Left kidney (tissue), 1 donor: ENCODE measurements at regions not wholly inside any gene's neighbourhood (a gene's known extent, or its start where the extent isn't known, plus 50 kb on each side); places are given as distances from the start of the nearest gene placed in this dataset.
"Not testable (repeated sequence)": the region's sequence is repeated elsewhere in the genome, so short reads cannot be mapped to it uniquely, and the experiment has no call there.

ENCODE experiments used
- DNase-seq: peaks from one replicate; pipeline ENCODE4 v3.0.0-alpha.2; 2013

GRCh38 chr16:75780669-75781068, 54.4 kb upstream of the CPHXL start:
- DNase-seq, result no peak

DNA sequence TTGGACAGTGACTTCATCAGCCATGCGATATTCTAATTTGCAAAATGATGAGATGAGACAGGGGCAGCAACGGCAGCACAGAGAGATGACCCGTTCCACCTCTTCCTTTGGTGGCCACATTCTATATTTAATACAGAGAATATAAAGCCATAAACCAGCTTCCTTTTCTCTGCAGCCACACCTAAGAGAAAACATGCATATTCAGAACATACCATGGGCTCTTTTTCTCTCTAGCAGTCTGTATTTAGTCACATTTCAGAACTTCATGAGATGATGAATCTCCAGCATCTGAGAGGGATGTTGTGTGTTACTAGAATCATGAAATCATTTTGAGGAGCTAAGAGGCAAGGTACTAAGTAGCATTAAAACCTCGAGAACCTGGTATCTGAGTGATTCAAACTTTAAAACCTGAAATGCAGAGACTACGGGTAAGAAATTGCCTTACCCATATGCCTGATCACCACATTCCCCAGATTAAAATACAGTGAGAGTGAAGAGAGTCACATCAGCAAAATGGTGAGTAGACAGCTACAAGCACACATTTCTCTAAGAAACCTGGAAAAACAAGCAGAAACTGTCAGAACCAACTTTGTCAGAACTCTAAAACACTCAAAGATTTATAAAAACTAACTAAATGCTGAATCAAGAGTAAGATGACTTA, 55.5 kb upstream of the CPHXL start:
- DNase-seq, result no peak

- DNase-seq, result no peak
These were observed 61.1 kb upstream of the CPHXL start for GRCh38 chr16:75787440-75787839.

GRCh38 chr16:75789237-75789636, 62.9 kb upstream of the CPHXL start:
- DNase-seq, result peak; percentile 50

DNA sequence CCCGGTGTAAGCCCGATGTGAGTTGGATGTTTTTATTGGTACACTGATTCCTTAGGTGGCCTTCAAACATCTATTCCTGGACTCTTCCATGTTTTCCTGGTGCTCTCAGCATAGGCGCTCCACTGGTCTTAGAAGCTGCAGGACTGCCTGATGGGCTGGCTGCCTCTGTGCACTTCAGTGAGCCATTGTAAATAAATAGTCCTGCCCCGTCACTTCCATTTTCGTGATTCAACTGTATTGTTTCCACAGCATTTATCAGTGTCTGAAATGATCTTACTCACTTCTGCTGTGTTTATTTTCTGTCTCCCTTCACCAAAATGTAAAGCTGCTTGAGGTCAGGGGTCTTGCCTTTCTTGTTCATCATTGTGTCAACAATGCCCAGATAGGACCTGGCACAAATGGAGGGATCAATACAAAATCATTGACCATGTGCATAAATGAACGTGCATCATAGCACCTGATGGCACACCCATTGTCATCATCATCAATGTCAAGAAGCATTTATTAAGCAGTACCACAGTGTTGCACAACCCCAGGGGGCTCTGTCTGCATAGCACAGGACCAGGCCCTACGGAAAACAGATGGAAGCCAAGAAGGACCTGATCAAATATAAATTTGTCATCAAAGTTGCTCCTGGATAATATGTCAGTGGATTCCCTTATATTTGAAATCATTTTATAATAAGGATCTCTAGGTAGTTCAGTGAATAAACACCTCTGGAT, 66.6 kb upstream of the CPHXL start:
- no peak for DNase-seq

DNA sequence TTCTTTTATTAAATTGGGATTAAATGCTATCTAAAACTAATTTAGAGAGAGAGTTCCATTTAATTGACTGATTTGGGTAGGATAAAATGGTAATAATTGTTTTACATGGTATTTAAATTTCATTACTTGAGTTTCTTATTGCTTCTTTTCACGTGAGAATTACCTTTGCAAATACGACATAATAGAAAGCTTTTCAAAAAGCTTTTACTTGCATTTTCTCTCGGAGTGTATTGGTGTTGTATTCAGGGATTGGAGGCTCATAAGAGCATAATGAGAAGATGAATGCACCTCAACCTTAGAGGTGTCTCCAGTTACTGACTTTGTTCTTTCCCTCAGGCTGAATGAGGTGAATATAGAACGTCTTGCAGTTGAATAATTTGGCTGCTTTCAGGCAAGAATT, 67.4 kb upstream of the CPHXL start:
- DNase-seq, result no peak

DNA sequence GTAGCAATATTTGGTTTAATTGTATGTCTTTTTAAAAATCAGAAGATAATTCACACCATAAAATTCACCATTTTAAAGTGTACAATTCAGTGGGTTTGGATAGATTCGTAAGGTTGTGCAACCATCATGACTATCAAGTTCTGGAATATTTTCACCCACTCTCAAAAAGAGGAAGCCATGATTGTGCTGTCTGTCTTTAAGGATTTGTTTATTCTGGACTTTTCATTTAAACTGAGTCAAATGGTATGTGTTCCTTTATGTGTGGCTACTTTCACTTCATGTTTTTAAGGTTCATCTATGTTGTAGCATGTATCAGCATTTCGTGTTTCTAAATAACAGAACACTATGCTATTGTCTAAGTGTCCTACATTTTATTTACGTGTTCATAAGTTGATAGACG, 68.1 kb upstream of the CPHXL start:
- no peak for DNase-seq

- no peak for DNase-seq
These were observed 72.4 kb upstream of the CPHXL start for GRCh38 chr16:75798714-75799113.

DNA sequence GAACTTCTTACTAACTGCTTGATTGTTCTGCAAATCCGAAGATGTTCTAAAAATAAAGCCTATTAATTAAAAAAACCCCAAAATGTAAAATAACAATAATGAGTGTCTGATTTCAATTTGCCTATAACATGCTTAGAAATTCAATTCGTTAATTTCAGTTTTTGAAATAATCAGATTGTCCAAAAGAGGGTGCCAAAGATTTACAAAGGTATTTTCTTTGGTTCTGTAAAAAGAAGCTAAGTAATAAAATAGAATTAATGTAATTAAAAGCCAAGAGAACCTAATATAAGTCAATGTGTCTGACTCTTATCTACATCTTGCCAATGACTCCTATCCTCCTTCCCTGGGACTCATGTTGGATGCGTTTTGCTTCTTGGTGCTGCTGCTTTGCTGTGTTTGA, 75.0 kb upstream of the CPHXL start:
- DNase-seq, result peak; percentile 5

GRCh38 chr16:75803753-75804152, 77.5 kb upstream of the CPHXL start:
- no peak for DNase-seq

DNA sequence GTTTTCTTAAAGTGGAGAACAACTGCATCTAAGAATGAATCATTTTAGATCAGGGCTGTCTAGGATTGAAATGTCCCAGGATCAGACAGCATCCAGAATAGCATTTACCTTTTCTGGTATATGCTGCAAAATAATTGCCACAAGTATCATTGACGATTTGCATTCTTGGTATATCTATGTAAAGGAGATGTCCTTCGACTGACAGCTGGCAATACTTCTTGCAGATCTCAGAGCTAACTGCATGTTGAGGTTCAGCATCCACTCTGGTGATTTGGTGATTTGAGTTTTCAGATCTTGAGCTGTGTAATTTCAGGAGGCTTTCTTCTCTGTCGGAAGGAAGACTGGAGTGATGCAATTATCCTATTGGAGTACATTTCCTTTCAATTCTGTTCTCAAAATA, 78.1 kb upstream of the CPHXL start:
- DNase-seq, result no peak

DNA sequence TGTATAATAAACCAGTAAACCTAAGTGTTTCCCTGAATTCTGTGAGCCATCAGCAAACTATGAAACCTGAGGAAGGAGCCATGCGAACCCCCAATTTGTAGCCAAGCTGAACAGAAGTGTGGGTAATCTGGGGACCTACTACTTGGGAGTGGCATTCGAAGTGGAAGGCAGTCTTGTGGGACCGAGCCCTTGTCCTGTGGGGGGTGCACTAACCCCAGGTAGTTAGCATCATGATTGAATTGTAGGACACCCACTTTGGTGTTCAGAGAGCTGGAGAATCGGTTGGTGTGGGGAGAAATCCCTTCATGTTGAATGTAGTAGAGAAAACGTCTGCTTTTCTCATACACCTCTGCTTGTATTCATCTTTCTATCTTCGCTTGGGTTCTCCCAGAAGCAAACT, 79.7 kb upstream of the CPHXL start:
- no peak for DNase-seq

- no peak for DNase-seq
These were observed 80.2 kb upstream of the CPHXL start for GRCh38 chr16:75806487-75806886.

GRCh38 chr16:75810342-75810741, 84.1 kb upstream of the CPHXL start:
- DNase-seq, result no peak

DNA sequence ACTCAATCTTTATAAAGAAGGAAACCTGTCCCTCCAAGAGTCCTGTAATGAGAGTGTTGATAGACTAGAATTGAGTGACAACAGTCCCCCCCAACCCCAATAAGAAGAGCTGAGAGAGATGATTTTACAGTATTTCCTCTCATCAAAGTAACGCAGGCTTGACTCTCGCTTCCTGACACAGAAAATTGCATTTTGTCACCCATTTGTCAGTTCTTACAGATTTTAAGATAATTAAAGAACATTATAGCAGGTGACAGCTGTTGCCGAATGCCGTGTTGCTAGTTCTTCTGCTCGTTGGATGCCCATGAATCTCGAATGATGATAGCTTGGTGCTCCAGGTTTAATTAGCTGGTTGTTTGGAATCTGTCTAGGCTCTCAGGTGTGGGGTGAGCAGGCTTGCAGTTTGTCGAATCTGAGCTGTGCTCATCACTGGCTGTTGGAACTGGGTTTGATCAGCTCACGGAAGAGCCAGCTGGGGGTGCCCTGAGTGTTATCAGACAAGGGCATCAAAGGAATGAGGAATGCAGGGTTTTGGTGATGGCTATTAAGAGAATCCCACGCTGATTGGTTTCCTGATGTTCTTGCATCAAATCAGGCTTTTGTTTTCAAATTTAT, 84.8 kb upstream of the CPHXL start:
- no peak for DNase-seq

- DNase-seq, result no peak
These were observed 92.2 kb upstream of the CPHXL start for GRCh38 chr16:75818491-75818890.

GRCh38 chr16:75820672-75821071, 94.4 kb upstream of the CPHXL start:
- DNase-seq, result no peak

DNA sequence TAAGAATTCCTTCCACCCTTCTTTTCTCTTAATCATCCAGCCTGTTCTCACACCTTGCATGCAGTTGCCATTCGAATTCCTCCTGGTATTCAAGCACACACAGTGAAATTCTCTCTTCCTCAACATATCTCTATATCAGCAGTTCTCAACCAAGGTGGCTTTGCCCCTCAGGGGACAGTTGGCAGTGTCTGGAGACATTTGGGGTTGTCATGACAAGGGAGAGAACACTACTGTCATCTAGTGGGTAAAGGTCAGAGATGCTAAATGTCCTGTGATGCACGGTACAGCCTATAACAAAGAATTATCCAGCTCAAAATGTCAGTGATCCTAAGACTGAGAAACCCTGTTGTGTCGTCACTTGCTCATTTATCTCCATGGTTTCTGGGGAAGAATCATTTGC, 94.8 kb upstream of the CPHXL start:
- no peak for DNase-seq

- DNase-seq, result not testable (repeated sequence)
These were observed 99.5 kb upstream of the CPHXL start for GRCh38 chr16:75825750-75826149.

GRCh38 chr16:75827372-75828038, 101.2 kb upstream of the CPHXL start:
- not testable (repeated sequence) for DNase-seq

DNA sequence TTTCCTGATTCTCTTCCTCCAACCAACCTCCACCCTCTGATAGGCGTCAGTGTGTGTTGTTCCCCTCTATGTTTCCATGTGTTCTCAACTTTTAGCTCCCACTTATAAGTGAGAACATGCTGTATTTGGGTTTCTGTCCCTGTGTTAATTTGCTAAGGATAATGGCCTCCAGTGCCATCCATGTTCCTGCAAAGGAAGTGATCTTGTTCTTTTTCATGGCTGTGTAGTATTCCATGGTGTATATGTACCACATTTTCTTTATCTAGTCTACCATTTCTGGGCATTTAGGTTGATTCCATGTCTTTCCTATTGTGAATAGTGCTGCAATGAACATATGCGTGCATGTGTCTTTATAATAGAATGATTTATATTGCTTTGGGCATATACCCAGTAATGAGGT, 107.1 kb upstream of the CPHXL start:
- DNase-seq, result not testable (repeated sequence)

- no peak for DNase-seq
These were observed 110.2 kb upstream of the CPHXL start for GRCh38 chr16:75836347-75837010.

GRCh38 chr16:75837264-75837663, 111.0 kb upstream of the CPHXL start:
- no peak for DNase-seq
